Activated naive CD8-positive, alpha-beta T cell treated with anti-CD3 and anti-CD28 coated beads for 36 hours (primary cell): ENCODE measurements at regions not wholly inside any gene's neighbourhood (a gene's known extent, or its start where the extent isn't known, plus 50 kb on each side); places are given as distances from the start of the nearest gene placed in this dataset.
A peak's percentile ranks its signal among the peaks of the same experiment; 100 is the strongest.
"Not testable (repeated sequence)": the region's sequence is repeated elsewhere in the genome, so short reads cannot be mapped to it uniquely, and the experiment has no call there.

ENCODE experiments used
- DNase-seq: peaks from one replicate; pipeline ENCODE4 v3.0.0; 2021
- H3K27ac Mint-ChIP-seq: one replicate; pipeline ENCODE4 v1.8.0; 2022; ENCODE audit warnings: mild to moderate bottlenecking, moderate library complexity, mixed read lengths
- H3K27me3 Mint-ChIP-seq: one replicate; pipeline ENCODE4 v1.8.0; 2022; ENCODE audit warnings: mild to moderate bottlenecking, mixed read lengths
- H3K36me3 Mint-ChIP-seq: one replicate; pipeline ENCODE4 v1.8.0; 2021; ENCODE audit warnings: mild to moderate bottlenecking, mixed read lengths
- H3K4me1 Mint-ChIP-seq: one replicate; pipeline ENCODE4 v1.8.0; 2021; ENCODE audit warnings: mixed read lengths
- H3K4me3 Mint-ChIP-seq: one replicate; pipeline ENCODE4 v1.8.0; 2022; ENCODE audit warnings: mild to moderate bottlenecking, moderate library complexity, mixed read lengths
- H3K9me3 Mint-ChIP-seq: one replicate; pipeline ENCODE4 v1.8.0; 2022; ENCODE audit warnings: mixed read lengths

- H3K9me3 Mint-ChIP-seq = no peaks in the 10 kb centered on the region
Observed at GRCh38 chr12:105677672-105678071, 347.2 kb downstream of the C12orf75 start.

GRCh38 chr12:105679982-105680381 is 349.5 kb downstream of the C12orf75 start:
- Mint-ChIP-seq H3K27me3 (no peaks in the 10 kb centered on the region), H3K9me3 (no peaks in the 10 kb centered on the region), H3K4me3 (no peak overlapping the region), H3K36me3 (no peaks in the 10 kb centered on the region), H3K4me1 (no peaks in the 10 kb centered on the region), H3K27ac (no peak overlapping the region)
- no peak for DNase-seq

More at GRCh38 chr12:105677672-105678071, 347.2 kb downstream of the C12orf75 start:
- H3K27me3 Mint-ChIP-seq = no peaks in the 10 kb centered on the region
- H3K4me3 Mint-ChIP-seq = no peak overlapping the region
- DNase-seq = no peak
- no peaks in the 10 kb centered on the region for H3K36me3 Mint-ChIP-seq
- H3K27ac Mint-ChIP-seq = no peak overlapping the region
- no peaks in the 10 kb centered on the region for H3K4me1 Mint-ChIP-seq

GRCh38 chr12:105681341-105681740 is 350.9 kb downstream of the C12orf75 start:
- no peak overlapping the region for H3K27ac Mint-ChIP-seq
- H3K4me1 Mint-ChIP-seq = no peaks in the 10 kb centered on the region
- no peaks in the 10 kb centered on the region for H3K9me3 Mint-ChIP-seq
- no peaks in the 10 kb centered on the region for H3K36me3 Mint-ChIP-seq
- H3K4me3 Mint-ChIP-seq = no peak overlapping the region
- no peaks in the 10 kb centered on the region for H3K27me3 Mint-ChIP-seq
- no peak for DNase-seq

GRCh38 chr12:105682821-105683220 is 352.3 kb downstream of the C12orf75 start:
- H3K9me3 Mint-ChIP-seq, H3K36me3 Mint-ChIP-seq, DNase-seq, H3K4me3 Mint-ChIP-seq, H3K27me3 Mint-ChIP-seq, H3K27ac Mint-ChIP-seq, H3K4me1 Mint-ChIP-seq: not testable (repeated sequence)

GRCh38 chr12:105683836-105684235 is 353.3 kb downstream of the C12orf75 start:
- H3K27ac Mint-ChIP-seq, H3K4me3 Mint-ChIP-seq: not testable (repeated sequence)

GRCh38 chr12:105698075-105698474 is 367.6 kb downstream of the C12orf75 start:
- peaks cover 5% of the 10 kb centered on the region for H3K9me3 Mint-ChIP-seq
- peaks cover 18% of the 10 kb centered on the region for H3K27me3 Mint-ChIP-seq
- no peaks in the 10 kb centered on the region for H3K36me3 Mint-ChIP-seq
- no peak overlapping the region for H3K4me3 Mint-ChIP-seq
- H3K27ac Mint-ChIP-seq = no peak overlapping the region
- no peak for DNase-seq
- H3K4me1 Mint-ChIP-seq = no peaks in the 10 kb centered on the region

More at GRCh38 chr12:105683836-105684235, 353.3 kb downstream of the C12orf75 start:
- not testable (repeated sequence) for H3K4me1 Mint-ChIP-seq, DNase-seq, H3K36me3 Mint-ChIP-seq, H3K27me3 Mint-ChIP-seq, H3K9me3 Mint-ChIP-seq

GRCh38 chr12:105699209-105699608 is 368.7 kb downstream of the C12orf75 start:
- DNase-seq = no peak
- Mint-ChIP-seq H3K36me3 (no peaks in the 10 kb centered on the region), H3K4me1 (no peaks in the 10 kb centered on the region)

GRCh38 chr12:105704787-105705186 is 374.3 kb downstream of the C12orf75 start:
- Mint-ChIP-seq H3K36me3 (no peaks in the 10 kb centered on the region), H3K4me1 (no peaks in the 10 kb centered on the region), H3K9me3 (no peaks in the 10 kb centered on the region), H3K27ac (no peak overlapping the region), H3K27me3 (peaks cover 13% of the 10 kb centered on the region), H3K4me3 (no peak overlapping the region)
- DNase-seq = no peak

More at GRCh38 chr12:105699209-105699608, 368.7 kb downstream of the C12orf75 start:
- Mint-ChIP-seq H3K27ac (no peak overlapping the region), H3K27me3 (peaks cover 18% of the 10 kb centered on the region), H3K9me3 (peaks cover 5% of the 10 kb centered on the region), H3K4me3 (no peak overlapping the region)

- no peaks in the 10 kb centered on the region for H3K4me1 Mint-ChIP-seq
- no peak overlapping the region for H3K4me3 Mint-ChIP-seq
- H3K36me3 Mint-ChIP-seq = no peaks in the 10 kb centered on the region
- H3K27ac Mint-ChIP-seq = no peak overlapping the region
- no peak for DNase-seq
- peaks cover 13% of the 10 kb centered on the region for H3K27me3 Mint-ChIP-seq
- H3K9me3 Mint-ChIP-seq = no peaks in the 10 kb centered on the region
Observed at GRCh38 chr12:105705235-105705634, 374.7 kb downstream of the C12orf75 start.

GRCh38 chr12:105705765-105706164 is 375.3 kb downstream of the C12orf75 start:
- H3K27ac Mint-ChIP-seq = no peak overlapping the region
- H3K9me3 Mint-ChIP-seq = no peaks in the 10 kb centered on the region
- no peak for DNase-seq
- H3K36me3 Mint-ChIP-seq = no peaks in the 10 kb centered on the region
- no peaks in the 10 kb centered on the region for H3K4me1 Mint-ChIP-seq
- H3K4me3 Mint-ChIP-seq = no peak overlapping the region
- H3K27me3 Mint-ChIP-seq = peaks cover 8% of the 10 kb centered on the region

- no peak overlapping the region for H3K4me3 Mint-ChIP-seq
- peaks cover 6% of the 10 kb centered on the region for H3K27me3 Mint-ChIP-seq
- no peaks in the 10 kb centered on the region for H3K36me3 Mint-ChIP-seq
- H3K27ac Mint-ChIP-seq = no peak overlapping the region
- H3K9me3 Mint-ChIP-seq = no peaks in the 10 kb centered on the region
- H3K4me1 Mint-ChIP-seq = no peaks in the 10 kb centered on the region
- no peak for DNase-seq
Observed at GRCh38 chr12:105706321-105706972, 376.0 kb downstream of the C12orf75 start.

- H3K27ac Mint-ChIP-seq = no peak overlapping the region
- no peaks in the 10 kb centered on the region for H3K4me1 Mint-ChIP-seq
- no peak overlapping the region for H3K4me3 Mint-ChIP-seq
- no peaks in the 10 kb centered on the region for H3K36me3 Mint-ChIP-seq
- peaks cover 6% of the 10 kb centered on the region for H3K27me3 Mint-ChIP-seq
- DNase-seq = no peak
- H3K9me3 Mint-ChIP-seq = no peaks in the 10 kb centered on the region
Observed at GRCh38 chr12:105706973-105707334, 376.5 kb downstream of the C12orf75 start.

GRCh38 chr12:105713606-105714305 is 383.3 kb downstream of the C12orf75 start:
- Mint-ChIP-seq H3K36me3 (no peaks in the 10 kb centered on the region), H3K4me3 (no peak overlapping the region), H3K27me3 (peaks cover 6% of the 10 kb centered on the region), H3K9me3 (no peaks in the 10 kb centered on the region), H3K4me1 (no peaks in the 10 kb centered on the region), H3K27ac (no peak overlapping the region)
- no peak for DNase-seq

GRCh38 chr12:105716621-105717020 is 386.1 kb downstream of the C12orf75 start:
- Mint-ChIP-seq H3K4me1 (no peaks in the 10 kb centered on the region), H3K4me3 (no peak overlapping the region), H3K9me3 (no peaks in the 10 kb centered on the region), H3K27ac (no peak overlapping the region), H3K36me3 (no peaks in the 10 kb centered on the region), H3K27me3 (peaks cover 9% of the 10 kb centered on the region)
- no peak for DNase-seq

GRCh38 chr12:105721051-105721825 is 390.7 kb downstream of the C12orf75 start:
- H3K27me3 Mint-ChIP-seq = peaks cover 31% of the 10 kb centered on the region
- peak; percentile 12 for DNase-seq
- H3K27ac Mint-ChIP-seq = no peak overlapping the region
- H3K9me3 Mint-ChIP-seq = no peaks in the 10 kb centered on the region
- no peaks in the 10 kb centered on the region for H3K4me1 Mint-ChIP-seq
- no peaks in the 10 kb centered on the region for H3K36me3 Mint-ChIP-seq
- H3K4me3 Mint-ChIP-seq = no peak overlapping the region
